Pulmonary artery endothelial cell (primary cell): ENCODE measurements at regions not wholly inside any gene's neighbourhood (a gene's known extent, or its start where the extent isn't known, plus 50 kb on each side); places are given as distances from the start of the nearest gene placed in this dataset.

Experiments used
- DNase-seq: peaks from one replicate; pipeline ENCODE4 v3.0.0-alpha.2; 2011; ENCODE audit warnings: low read depth, low spot score

DNA sequence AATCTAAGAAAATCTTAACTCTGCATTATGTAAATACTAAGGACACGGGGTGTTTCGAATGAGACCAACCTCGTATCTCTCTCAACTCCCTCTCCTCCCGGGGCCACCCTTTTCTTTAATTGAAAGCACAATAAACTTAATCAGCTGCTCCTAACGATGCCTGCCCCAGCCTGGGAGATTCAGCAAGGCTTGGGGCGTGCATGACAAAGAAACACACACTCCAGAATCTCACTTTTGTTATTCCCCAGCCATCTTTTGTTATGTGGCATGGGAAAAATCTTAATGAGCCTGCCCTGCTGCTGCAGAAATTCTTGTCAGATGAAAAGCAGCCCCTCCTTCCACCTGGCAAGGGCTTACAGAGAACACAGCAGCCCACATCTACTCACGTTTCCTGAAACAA, 117.4 kb downstream of the TTLL2 start:
- DNase-seq: no peak

DNA sequence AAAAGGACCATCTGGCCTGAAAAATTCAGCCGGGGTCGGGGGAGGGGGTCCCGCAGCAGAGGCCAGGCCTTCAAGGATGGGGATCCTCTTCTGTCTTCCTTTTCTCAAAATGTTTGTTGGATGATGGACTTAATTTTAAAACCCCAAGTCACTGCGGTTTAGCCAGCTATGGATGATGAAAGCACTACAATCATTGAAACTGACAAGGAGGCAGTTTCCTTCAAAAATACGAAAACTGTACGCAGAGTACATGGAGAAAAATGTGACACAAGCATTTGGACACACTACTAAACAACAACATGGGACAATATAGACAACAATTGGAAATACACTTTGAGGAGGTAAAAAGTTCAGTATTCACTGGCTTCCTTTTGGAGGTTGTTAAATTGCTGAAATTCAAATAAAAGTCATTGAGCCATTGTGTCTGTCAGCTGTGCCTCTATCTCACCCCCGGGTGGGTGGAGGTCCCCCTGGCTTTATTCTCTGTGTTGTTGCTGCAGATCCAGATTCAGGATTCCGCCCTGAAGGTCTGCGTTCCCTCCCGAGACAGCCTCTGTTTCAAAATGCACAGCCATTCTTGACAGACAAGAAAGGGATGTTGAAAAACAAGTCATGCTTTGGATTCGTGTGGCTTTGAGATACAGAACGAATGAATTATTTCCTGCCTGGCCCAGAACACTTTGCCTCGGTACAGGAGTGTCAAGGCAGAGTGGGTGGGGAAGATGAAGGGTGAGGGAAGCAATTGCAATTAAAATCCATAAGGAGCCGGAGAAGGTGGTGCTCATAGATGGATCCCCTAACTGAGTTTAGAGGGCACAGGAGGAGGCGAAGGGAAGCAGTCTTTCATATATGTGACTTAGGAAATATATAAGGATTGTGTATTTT, 118.2 kb downstream of the TTLL2 start:
- DNase-seq: no peak

- DNase-seq: no peak
These were observed 119.9 kb downstream of the TTLL2 start for GRCh38 chr6:167444602-167445346.

GRCh38 chr6:167445568-167445967, 120.7 kb downstream of the TTLL2 start:
- no peak for DNase-seq

GRCh38 chr6:167446046-167446445, 121.2 kb downstream of the TTLL2 start:
- DNase-seq: no peak

GRCh38 chr6:167446971-167447370, 122.1 kb downstream of the TTLL2 start:
- DNase-seq: no peak

GRCh38 chr6:167448378-167448777, 123.5 kb downstream of the TTLL2 start:
- DNase-seq: no peak

DNA sequence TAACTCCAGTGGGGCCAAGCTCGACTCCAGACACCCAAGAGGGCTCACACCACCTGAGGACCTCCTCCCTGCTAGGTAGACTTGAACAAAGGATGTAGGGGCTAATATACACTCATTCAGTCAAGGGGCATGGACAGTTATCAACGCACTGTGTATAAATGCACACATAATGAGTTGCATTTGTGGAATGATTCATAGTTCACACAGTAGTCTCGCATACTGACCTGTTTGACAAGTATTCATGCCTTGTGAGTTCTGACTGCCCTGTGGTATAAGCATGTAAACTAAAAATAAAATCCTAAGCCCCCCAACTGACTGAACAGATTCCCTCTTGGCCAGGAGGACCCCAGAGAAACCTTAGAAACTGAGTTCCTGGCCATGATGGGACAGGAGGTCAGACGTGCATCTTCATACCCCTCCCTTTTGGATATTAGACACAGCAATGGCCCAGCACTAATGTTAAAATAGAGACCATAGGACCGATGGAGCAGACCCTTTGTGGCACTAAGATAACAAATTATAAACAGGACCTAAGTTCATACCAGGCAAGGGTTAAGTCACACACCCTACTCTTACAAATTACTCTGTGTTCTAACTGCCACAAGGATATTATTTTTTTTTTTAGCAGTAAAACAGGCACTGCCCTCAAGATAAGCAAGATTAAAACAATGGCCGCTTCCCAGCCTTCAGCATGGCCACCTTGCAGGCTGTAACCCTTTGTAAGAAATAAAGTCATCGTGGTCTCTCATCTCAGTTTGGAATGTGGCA, 124.4 kb downstream of the TTLL2 start:
- no peak for DNase-seq

GRCh38 chr6:167450626-167451025, 125.7 kb downstream of the TTLL2 start:
- DNase-seq: no peak

DNA sequence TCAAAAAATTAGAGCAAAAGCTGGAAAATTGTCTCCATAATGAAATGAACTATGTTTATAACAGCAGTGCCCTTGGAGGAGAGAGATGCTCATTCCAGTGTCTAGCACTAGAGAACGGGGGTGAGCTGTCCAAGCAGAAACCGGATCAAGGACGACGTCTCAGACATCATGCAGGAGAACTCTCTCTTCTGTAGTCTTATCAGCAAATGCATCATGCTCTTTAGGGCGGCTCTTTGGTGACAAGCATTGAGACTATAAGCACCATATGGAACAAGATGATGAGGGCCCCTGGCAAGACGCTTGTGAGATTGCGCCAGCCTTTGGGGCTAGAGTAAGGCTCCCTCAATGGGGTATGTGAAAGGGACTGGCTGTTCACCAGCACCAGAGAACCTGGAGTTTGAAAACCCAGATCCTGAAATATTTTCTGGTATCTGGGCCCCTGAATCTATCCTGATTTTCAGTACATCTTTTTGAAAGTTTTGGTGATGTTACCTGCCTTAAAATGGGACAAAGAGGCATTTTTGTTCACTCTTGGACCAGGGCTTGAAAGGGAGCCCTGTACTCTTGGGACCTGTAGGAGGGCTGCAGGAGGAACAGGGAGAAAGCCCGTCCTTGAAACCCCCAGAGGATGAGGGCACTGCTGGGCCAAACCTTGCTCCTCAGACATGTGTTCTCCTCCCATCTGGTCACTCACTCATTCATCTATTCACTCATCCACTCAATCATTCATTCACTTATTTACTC, 127.6 kb downstream of the TTLL2 start:
- no peak for DNase-seq

GRCh38 chr6:167453082-167453446, 128.2 kb downstream of the TTLL2 start:
- no peak for DNase-seq

- no peak for DNase-seq
These were observed 129.1 kb downstream of the TTLL2 start for GRCh38 chr6:167454003-167454402.

DNA sequence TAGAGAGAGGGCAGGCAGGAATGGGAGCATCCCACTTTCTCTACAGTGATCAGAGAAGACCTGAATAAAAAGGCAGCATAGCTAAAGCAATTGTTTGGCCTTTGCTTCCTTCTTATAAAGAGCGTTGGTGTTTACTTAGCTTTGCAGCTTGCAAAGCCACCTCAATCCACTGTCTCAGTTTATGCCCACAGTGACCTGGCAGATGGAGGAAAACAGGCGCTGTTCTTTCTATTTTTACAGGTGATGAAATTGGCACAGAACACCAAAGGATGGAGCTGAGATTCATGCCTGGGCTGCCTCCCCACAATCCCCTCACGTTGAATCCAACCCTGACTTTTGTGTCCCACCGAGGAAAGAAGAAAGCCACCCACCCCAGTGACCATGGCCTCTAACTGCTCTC, 130.5 kb downstream of the TTLL2 start:
- no peak for DNase-seq

DNA sequence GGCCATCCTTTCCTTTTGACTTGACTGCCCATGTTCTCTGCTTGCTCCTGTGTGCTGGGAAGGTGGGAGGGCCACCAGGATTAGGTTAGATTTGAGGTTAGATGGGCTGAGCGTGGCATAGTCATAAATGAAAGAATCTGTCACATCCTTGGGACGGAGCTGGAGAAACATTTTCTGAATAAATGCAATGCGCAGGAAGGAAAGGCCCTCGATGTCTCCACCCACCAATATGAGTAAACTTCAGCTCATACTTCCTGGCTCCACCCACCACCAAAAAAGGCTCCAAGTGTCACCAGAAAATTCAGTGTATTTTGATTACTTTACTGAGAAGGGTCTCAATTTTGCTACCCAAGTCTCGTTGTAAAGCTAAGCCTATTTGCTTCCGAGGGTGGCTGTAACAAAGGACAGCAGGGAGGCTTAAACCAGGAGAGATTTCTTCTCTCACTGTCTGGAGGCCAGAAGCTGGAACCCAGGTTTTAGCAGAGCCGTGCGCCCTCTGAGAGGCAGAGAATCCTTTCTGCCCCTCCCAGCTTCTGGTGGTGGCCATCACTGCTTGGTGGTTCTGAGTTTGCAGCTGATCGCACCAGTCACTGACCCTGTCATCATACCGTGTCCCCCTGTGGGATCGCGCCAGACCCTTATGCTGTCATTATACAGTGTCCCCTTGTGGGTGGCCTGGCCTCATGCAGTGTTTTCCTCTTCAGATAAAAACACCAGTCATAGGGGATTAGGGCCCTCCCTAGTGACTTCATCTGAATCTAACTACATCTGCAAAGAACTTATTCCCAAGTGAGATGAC, 137.8 kb downstream of the TTLL2 start:
- no peak for DNase-seq

GRCh38 chr6:167464177-167464576, 139.3 kb downstream of the TTLL2 start:
- DNase-seq: no peak

GRCh38 chr6:167465482-167465881, 140.6 kb downstream of the TTLL2 start:
- no peak for DNase-seq

DNA sequence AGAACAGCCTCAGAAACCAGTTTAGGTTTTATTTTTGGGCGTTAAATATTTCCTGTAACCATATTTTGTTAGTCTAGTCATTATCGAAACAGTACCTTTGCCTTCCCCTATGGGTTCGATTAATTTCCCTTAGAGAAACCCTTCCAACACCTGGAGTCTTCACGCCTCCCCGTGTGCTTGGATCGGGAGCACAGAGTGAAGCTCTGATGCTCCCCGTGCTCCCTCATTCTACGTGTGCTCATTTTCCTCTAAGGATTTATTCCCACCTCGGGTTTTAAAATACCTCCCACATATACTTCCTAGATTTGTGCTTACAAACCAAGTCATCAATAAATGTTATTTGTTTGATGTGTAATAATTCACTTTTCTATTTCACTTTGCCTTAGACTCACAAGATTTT, 142.4 kb downstream of the TTLL2 start:
- no peak for DNase-seq

DNA sequence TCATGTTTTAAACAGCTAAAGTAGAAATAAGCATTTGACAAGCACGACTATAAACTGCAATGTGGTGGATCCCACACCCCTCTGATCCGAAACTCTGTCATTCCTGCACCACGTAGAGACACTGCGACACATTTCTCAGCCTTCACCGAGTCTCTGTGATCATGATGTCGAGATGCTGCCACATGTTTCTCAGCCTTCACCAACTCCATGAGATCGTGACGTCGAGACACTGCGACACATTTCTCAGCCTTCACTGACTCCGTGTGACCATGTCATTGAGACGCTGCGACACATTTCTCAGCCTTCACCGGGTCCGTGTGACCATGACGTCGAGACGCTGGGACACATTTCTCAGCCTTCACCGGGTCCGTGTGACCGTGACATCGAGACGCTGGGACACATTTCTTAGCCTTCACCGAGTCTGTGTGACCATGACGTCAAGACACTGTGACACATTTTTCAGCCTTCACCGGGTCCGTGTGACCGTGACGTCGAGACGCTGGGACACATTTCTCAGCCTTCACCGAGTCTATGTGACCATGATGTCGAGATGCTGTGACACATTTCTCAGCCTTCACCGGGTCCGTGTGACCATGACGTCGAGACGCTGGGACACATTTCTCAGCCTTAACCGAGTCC, 143.0 kb downstream of the TTLL2 start:
- DNase-seq: no peak

DNA sequence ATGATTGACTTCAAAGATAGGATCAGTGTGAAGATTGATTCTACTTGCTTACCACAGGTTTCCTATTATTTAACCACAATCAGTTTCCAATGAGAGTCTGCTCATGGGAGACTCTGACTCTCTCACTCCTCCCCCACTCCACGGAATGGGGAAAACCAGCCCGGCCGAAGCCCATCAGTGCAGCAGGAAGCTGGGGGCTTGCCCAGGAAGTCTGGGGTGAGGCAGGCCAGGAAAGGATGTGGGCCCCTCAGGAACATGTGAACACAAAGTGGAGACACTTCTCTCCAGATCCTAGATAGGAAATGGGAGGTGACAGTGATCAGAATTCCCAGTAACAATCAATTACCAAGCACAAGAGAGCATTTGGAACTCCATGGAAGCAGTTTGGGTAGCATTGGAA, 144.2 kb downstream of the TTLL2 start:
- DNase-seq: no peak

DNA sequence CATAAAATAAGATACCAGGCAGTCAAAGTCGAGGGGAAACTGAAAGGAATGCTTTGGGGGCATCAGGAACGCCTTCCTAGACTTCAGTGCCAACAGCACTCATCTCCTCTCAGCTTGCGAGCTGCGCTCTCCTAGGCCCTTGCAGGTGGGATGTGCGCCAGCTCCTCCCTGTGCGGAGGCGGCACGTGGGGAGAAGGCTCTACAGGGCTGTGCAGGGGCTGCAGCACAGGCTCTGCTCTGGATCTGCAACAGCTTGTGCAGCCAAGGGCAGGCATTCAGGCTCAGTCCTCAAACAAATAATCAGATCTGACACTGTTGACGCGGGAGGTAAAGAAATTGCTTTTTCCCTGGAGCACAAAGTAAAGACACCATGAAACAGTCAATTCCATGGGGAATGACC, 144.8 kb downstream of the TTLL2 start:
- no peak for DNase-seq
